HG03457 (cell line): ENCODE measurements at regions not wholly inside any gene's neighbourhood (a gene's known extent, or its start where the extent isn't known, plus 50 kb on each side); places are given as distances from the start of the nearest gene placed in this dataset.

Experiments
- ATAC-seq: cut with Tn5 transposase; IDR thresholded peaks from one replicate; pipeline ENCODE4 v1.9.1; 2021; ENCODE audit warnings: moderate number of reproducible peaks; ENCODE audit not compliant: unreplicated experiment

- no peak for ATAC-seq
Measured at GRCh38 chr4:138305050-138305449, 62.9 kb upstream of the SLC7A11 start.

DNA sequence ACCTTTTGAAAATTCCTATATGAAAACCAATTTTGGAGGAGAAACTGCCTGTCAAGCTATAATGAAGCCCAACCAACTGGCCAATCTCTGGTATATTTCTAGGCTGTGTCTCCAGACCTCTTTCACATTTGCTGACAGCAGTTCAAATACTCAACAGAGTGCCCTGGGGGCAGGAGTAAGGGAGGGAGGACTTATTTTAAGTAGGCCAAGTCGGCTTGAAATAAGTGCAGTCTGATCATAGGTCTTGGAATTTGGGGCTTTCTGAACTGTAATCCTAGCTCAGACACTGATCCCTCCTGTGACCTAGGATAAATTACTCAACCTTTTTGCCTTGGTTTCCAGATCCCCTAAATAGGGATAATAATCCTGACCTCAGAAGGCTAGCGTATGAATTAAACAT, 59.4 kb upstream of the SLC7A11 start:
- no peak for ATAC-seq

GRCh38 chr4:138300616-138301015, 58.5 kb upstream of the SLC7A11 start:
- no peak for ATAC-seq

DNA sequence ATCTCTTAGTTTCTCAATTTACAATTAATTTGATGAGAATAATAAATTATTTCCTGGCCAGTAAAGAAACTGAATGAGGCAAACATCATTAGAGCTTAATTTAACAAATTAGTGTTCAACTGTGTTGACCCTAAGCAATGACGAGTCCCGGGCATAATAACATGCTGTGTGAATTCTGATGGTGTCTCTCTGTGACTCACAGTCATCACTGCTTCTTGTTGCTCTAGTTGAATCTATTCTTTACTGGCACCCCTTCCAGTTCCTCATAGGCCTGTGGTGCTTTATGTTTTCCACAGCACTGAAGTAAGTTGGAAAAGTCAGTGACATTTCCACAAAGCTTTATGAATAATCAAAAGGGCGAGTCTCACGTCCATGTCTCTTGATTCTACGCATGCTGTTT, 57.7 kb upstream of the SLC7A11 start:
- no peak for ATAC-seq

DNA sequence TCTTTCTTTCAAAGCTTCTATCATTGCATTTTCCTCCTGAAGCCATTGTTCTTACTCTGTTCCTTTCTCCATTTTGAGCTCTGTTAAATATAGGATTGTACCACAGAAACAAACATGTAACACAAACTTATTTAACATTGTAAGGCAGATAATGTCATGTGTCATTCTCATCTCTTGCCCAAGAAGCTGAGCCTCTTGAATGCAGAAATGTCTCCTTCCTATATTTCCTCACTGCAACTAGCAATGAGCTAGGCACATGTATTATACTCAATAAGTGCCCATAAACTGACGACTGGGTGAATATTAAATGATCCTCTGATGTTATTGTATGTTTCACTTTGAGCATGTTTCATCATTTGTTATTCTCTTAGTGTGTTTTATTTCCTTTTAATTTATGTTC, 56.7 kb upstream of the SLC7A11 start:
- ATAC-seq: no peak

- ATAC-seq: no peak
Measured at GRCh38 chr4:138298431-138298830, 56.3 kb upstream of the SLC7A11 start.

GRCh38 chr4:138297743-138298405, 55.7 kb upstream of the SLC7A11 start:
- no peak for ATAC-seq

DNA sequence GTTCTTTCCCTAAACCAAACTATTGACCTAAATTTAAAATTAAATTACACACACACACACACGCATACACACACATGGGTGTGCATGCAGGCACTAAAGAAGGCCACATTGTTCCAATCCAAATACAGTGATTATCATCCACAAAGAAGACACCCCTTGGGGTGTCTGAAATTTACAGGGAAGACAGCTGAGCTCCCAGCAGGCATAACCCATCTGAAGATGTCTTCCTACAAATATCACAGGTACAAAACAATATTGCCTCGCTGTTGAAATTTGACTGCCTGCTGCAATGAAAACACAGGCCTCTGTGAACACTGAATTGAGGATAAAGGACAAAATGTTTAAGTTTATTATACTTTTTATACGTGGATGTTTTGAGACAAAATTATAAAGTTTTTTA, 50.2 kb upstream of the SLC7A11 start:
- no peak for ATAC-seq
